SK-N-SH (cell line): ENCODE measurements at regions not wholly inside any gene's neighbourhood (a gene's known extent, or its start where the extent isn't known, plus 50 kb on each side); places are given as distances from the start of the nearest gene placed in this dataset.
"Not testable (repeated sequence)": the region's sequence is repeated elsewhere in the genome, so short reads cannot be mapped to it uniquely, and the experiment has no call there.

ENCODE experiments used
- CTCF ChIA-PET: fragments of 300-600, 350-600 bp; formaldehyde crosslinking; extraction: SDS; loops from one replicate; lab custom pipeline; 2021; lab: Yijun Ruan, JAX
- POLR2A ChIA-PET: fragments of 350-600 bp; sonication (Branson Sonifier 250); formaldehyde crosslinking; extraction: SDS; loops from one replicate; lab custom pipeline; 2020; ENCODE audit warnings: antibody characterized with exemption, inconsistent platforms; lab: Yijun Ruan, JAX
- DNase-seq: peaks from one replicate; pipeline ENCODE4 v3.0.0; 2012
- H2AFZ ChIP-seq: fragments of 200-600 bp; sonication (generic); 2 replicates; pipeline ENCODE4 v1.8.1; 2016; ENCODE audit warnings: antibody characterized with exemption, mild to moderate bottlenecking, low read depth
- H3F3A ChIP-seq: fragments of 200-600 bp; sonication (generic); replicated peaks from 2 replicates; pipeline ENCODE3; 2016; ENCODE audit warnings: antibody characterized with exemption, mild to moderate bottlenecking; ENCODE audit not compliant: insufficient read depth
- H3K27ac ChIP-seq, 2 experiments: fragments of 200-500 bp in 1 of 2; fragments of 200-600 bp in 1 of 2; sonication (Bioruptor generic) in 1 of 2; sonication (generic), shearing (Covaris generic) in 1 of 2; 2 replicates each; pipeline versions ENCODE4 v1.5.1 to v1.6.1; 2014 to 2016; ENCODE audit warnings: low read depth in 2 of 2, inconsistent platforms in 1 of 2, low read length in 1 of 2, mild to moderate bottlenecking in 1 of 2, mixed read lengths in 1 of 2
- H3K27me3 ChIP-seq: fragments of 200-600 bp; sonication (generic), shearing (Covaris generic); 2 replicates; pipeline ENCODE4 v1.6.1; 2016; ENCODE audit warnings: mixed run types; ENCODE audit not compliant: insufficient read depth
- H3K36me3 ChIP-seq, 2 experiments: fragments of 200-500 bp in 1 of 2; fragments of 200-600 bp in 1 of 2; sonication (Bioruptor generic) in 1 of 2; sonication (generic) in 1 of 2; replicated peaks in 1 of 2; 2 replicates each; pipeline versions ENCODE3 to v1.5.1; 2014 to 2016; ENCODE audit warnings: low read length in 1 of 2, mild to moderate bottlenecking in 1 of 2; ENCODE audit not compliant: insufficient read depth in 2 of 2, control insufficient read depth in 1 of 2
- H3K4me1 ChIP-seq, 2 experiments: fragments of 200-500 bp in 1 of 2; fragments of 200-600 bp in 1 of 2; sonication (Bioruptor generic) in 1 of 2; sonication (generic), shearing (Covaris generic) in 1 of 2; 2 replicates each; pipeline versions ENCODE4 v1.5.1 to v1.6.1; 2014 to 2016; ENCODE audit warnings: low read depth in 1 of 2, low read length in 1 of 2, mixed run types in 1 of 2; ENCODE audit not compliant: insufficient read depth in 2 of 2, control insufficient read depth in 1 of 2
- H3K4me2 ChIP-seq: fragments of 200-600 bp; sonication (generic), shearing (Covaris generic); 2 replicates; pipeline ENCODE4 v1.6.1; 2017; ENCODE audit warnings: mixed run types
- H3K4me3 ChIP-seq, 2 experiments: fragments of 200-500 bp in 1 of 2; fragments of 200-600 bp in 1 of 2; sonication (Bioruptor generic) in 1 of 2; sonication (generic), shearing (Covaris generic) in 1 of 2; 2 replicates each; pipeline versions ENCODE4 v1.5.1 to v1.8.1; 2014 to 2016; ENCODE audit warnings: low read depth in 2 of 2, inconsistent platforms in 1 of 2, low read length in 1 of 2, mild to moderate bottlenecking in 1 of 2, mixed read lengths in 1 of 2, moderate library complexity in 1 of 2
- H3K79me2 ChIP-seq: fragments of 200-600 bp; sonication (generic); 2 replicates; pipeline ENCODE4 v1.8.1; 2017; ENCODE audit warnings: mild to moderate bottlenecking; ENCODE audit not compliant: insufficient read depth
- H3K9ac ChIP-seq: fragments of 200-600 bp; sonication (generic); 2 replicates; pipeline ENCODE4 v1.6.1; 2017; ENCODE audit warnings: mixed run types
- H3K9me2 ChIP-seq: fragments of 200-600 bp; sonication (generic); 2 replicates; pipeline ENCODE4 v1.6.1; 2017; ENCODE audit warnings: mixed run types
- H3K9me3 ChIP-seq: fragments of 200-600 bp; sonication (generic); 2 replicates; pipeline ENCODE4 v1.6.1; 2017; ENCODE audit warnings: mixed run types, mild to moderate bottlenecking, moderate library complexity
- H4K20me1 ChIP-seq: fragments of 200-600 bp; sonication (generic); 2 replicates; pipeline ENCODE4 v1.6.1; 2017; ENCODE audit warnings: mild to moderate bottlenecking, mixed run types; ENCODE audit not compliant: insufficient read depth
- ELF1 ChIP-seq: IDR thresholded peaks from 2 replicates; pipeline ENCODE4 v1.4.0; 2012
- EZH2phosphoT487 ChIP-seq: fragments of 200-600 bp; sonication (generic); IDR thresholded peaks from 2 replicates; pipeline ENCODE4 v1.6.1; 2017; ENCODE audit warnings: low read depth, mixed run types, mild to moderate bottlenecking, antibody characterized with exemption, moderate library complexity, borderline replicate concordance
- GATA2 ChIP-seq: sonication (generic); formaldehyde crosslinking; IDR thresholded peaks from 2 replicates; pipeline ENCODE4 v1.5.0; 2020; ENCODE audit warnings: mild to moderate bottlenecking, missing genetic modification reagents
- REST ChIP-seq: IDR thresholded peaks from 2 replicates; pipeline ENCODE4 v1.6.1; 2012; ENCODE audit warnings: mild to moderate bottlenecking, low read depth, low read length, moderate library complexity
- RXRA ChIP-seq: IDR thresholded peaks from 2 replicates; pipeline ENCODE4 v1.4.0; 2012; ENCODE audit warnings: low read depth, mild to moderate bottlenecking, borderline replicate concordance
- YY1 ChIP-seq: IDR thresholded peaks from 2 replicates; pipeline ENCODE4 v1.4.0; 2012; ENCODE audit warnings: low read depth, mild to moderate bottlenecking
- WGBS: methylation state at CpG from one replicate; pipeline ENCODE4 v1.1.6; 2017; ENCODE audit warnings: low lambda C conversion rate; 5-methylcytosine and 5-hydroxymethylcytosine counted together
- TF ChIP-seq, protein P1 (sequence below): IDR thresholded peaks from 2 replicates; pipeline ENCODE4 v1.4.0; 2012; ENCODE audit warnings: low read depth, borderline replicate concordance
- TF ChIP-seq, protein P2 (sequence below): IDR thresholded peaks from 2 replicates; pipeline ENCODE4 v1.4.0; 2012; ENCODE audit warnings: low read depth

- CTCF ChIA-PET: not testable (repeated sequence)
Measured at GRCh38 chr10:123235014-123235413, 80.8 kb downstream of the BUB3 start.

DNA sequence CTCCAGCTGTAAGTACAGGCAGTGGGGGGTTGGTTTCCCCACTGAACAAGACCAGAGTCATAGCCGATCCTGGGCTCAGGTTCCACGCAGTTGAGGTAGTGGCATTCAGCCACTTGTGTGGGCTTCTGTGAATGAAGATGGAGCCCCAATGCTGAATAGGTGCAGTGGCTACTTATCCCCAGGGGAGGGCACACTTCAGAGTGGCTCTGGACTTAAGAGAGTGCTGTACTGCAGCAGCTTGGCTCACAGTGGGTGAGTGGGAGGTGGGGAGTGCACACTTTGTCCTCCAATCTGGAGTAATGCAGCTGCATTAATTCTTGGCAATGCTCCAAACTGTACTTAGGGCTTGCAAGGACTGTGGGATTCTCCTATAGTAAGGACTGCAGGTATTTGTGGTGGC, 81.9 kb downstream of the BUB3 start:
- Histone ChIP-seq H3K36me3 (no peaks in the 10 kb centered on the region), H3K9me2 (no peaks in the 10 kb centered on the region), H3K9me3 (no peaks in the 10 kb centered on the region), H3K4me3 (no peak overlapping the region), H3K4me2 (no peak overlapping the region), H4K20me1 (no peaks in the 10 kb centered on the region), H3K27ac (no peak overlapping the region), H3K79me2 (no peaks in the 10 kb centered on the region), H3K9ac (no peak overlapping the region), H3K4me1 (no peaks in the 10 kb centered on the region), H3F3A (no peaks in the 10 kb centered on the region), H3K27me3 (no peaks in the 10 kb centered on the region), H2AFZ (no peak overlapping the region)
- CTCF ChIA-PET: interaction anchor here (0.9 to 1.7 kb wide), 4 partner anchors 9 to 12 kb away, joined by 3 to 4 read pairs (median 4); no protein-coding TSS in a partner anchor
- WGBS: no CpG with 5 or more reads among the region's 2 CpGs
- TF ChIP-seq, protein P1, sequence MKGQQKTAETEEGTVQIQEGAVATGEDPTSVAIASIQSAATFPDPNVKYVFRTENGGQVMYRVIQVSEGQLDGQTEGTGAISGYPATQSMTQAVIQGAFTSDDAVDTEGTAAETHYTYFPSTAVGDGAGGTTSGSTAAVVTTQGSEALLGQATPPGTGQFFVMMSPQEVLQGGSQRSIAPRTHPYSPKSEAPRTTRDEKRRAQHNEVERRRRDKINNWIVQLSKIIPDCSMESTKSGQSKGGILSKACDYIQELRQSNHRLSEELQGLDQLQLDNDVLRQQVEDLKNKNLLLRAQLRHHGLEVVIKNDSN: no peak
- TF ChIP-seq REST (no peak), EZH2phosphoT487 (no peak), ELF1 (no peak), RXRA (no peak), GATA2 (CRISPR knock-in tag) (no peak), YY1 (no peak)
- TF ChIP-seq, protein P2, sequence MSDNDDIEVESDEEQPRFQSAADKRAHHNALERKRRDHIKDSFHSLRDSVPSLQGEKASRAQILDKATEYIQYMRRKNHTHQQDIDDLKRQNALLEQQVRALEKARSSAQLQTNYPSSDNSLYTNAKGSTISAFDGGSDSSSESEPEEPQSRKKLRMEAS: no peak
- no peak for DNase-seq
- POLR2A ChIA-PET: no interaction called here

More at GRCh38 chr10:123235014-123235413, 80.8 kb downstream of the BUB3 start:
- DNase-seq, H3F3A ChIP-seq, H3K27me3 ChIP-seq, H3K4me2 ChIP-seq, H2AFZ ChIP-seq, H3K36me3 ChIP-seq, H3K9ac ChIP-seq, H3K79me2 ChIP-seq, POLR2A ChIA-PET, H3K4me3 ChIP-seq, H3K9me3 ChIP-seq, H3K27ac ChIP-seq, H4K20me1 ChIP-seq, H3K9me2 ChIP-seq, H3K4me1 ChIP-seq: not testable (repeated sequence)
- 42% methylated on average over 4 of the region's 4 CpGs for WGBS
